CD4-positive, alpha-beta T cell treated with Interleukin-21 for 1 hour (primary cell): ENCODE measurements at regions not wholly inside any gene's neighbourhood (a gene's known extent, or its start where the extent isn't known, plus 50 kb on each side); places are given as distances from the start of the nearest gene placed in this dataset.

Experiments
- DNase-seq: peaks from one replicate; pipeline ENCODE4 v3.0.0-alpha.2; 2020

- no peak for DNase-seq
Observed at GRCh38 chr13:81722456-81722855, 1381.5 kb upstream of the SPRY2 start.

GRCh38 chr13:81721400-81721799 lies 1380.5 kb upstream of the SPRY2 start:
- no peak for DNase-seq

- no peak for DNase-seq
Observed at GRCh38 chr13:81714513-81714912, 1373.6 kb upstream of the SPRY2 start.

GRCh38 chr13:81713201-81713600 lies 1372.3 kb upstream of the SPRY2 start:
- DNase-seq, result no peak

GRCh38 chr13:81697826-81698225 lies 1356.9 kb upstream of the SPRY2 start:
- DNase-seq, result no peak

DNA sequence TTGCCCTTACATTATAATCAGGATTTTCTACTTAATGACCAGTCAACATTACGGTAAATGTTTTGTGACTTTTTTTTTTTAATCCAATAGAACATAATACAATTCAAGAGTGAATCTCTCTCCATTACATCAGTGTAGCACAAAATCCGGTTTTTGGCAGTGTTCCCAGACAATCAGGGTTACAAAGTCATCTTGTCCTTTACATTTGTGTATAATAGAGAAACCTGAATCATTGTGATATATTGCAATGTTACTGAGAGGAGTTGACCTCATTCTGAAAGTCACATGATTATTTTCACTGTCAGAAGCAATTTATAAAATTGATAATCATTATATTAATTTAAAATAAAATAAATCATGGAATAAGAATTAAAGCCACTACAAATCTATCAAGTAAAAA lies 1346.0 kb upstream of the SPRY2 start:
- no peak for DNase-seq

GRCh38 chr13:81683521-81683920 lies 1342.6 kb upstream of the SPRY2 start:
- DNase-seq, result no peak

GRCh38 chr13:81682081-81682630 lies 1341.2 kb upstream of the SPRY2 start:
- DNase-seq, result no peak

GRCh38 chr13:81677857-81678256 lies 1336.9 kb upstream of the SPRY2 start:
- no peak for DNase-seq

DNA sequence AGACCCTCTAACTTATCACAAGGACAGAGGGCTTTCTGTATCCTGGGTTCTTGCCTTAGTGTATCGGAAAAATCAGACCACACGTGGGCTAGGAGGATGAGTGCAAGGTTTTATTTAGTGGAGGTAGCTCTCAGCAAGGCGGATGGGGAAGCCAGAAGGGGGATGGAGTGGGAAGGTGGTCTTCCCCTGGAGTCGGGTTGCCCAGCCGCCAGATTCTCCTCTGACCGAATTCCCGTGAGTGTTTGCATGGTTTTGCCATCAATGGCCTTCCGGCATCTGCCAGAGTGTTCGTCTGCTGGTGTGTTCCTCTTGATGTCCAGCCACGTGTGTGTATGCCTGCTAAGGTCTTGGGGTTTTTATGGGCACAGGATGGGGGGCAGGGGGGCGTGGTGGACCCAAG lies 1335.1 kb upstream of the SPRY2 start:
- DNase-seq, result no peak

GRCh38 chr13:81671064-81671463 lies 1330.1 kb upstream of the SPRY2 start:
- no peak for DNase-seq

DNA sequence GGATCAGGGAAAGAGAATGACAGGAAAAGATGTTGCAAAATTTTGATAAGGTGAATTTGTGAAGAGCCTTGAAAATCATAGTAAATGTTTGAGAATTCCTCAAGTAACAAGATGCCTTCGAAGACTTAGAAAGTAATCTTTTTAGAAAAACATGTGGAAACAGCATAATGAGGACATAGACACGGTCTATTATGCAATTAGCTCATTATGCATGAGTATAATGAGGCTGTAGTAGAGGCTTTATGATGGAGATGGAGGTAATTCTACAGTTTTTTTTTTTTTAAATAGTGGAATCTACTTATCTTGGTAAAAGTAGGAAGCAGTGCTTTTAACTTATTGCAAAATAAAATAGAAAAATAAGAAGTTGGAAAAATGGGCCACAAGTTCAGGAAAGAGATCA lies 1329.1 kb upstream of the SPRY2 start:
- no peak for DNase-seq

GRCh38 chr13:81664872-81665271 lies 1323.9 kb upstream of the SPRY2 start:
- no peak for DNase-seq

GRCh38 chr13:81659984-81660383 lies 1319.1 kb upstream of the SPRY2 start:
- DNase-seq, result no peak

DNA sequence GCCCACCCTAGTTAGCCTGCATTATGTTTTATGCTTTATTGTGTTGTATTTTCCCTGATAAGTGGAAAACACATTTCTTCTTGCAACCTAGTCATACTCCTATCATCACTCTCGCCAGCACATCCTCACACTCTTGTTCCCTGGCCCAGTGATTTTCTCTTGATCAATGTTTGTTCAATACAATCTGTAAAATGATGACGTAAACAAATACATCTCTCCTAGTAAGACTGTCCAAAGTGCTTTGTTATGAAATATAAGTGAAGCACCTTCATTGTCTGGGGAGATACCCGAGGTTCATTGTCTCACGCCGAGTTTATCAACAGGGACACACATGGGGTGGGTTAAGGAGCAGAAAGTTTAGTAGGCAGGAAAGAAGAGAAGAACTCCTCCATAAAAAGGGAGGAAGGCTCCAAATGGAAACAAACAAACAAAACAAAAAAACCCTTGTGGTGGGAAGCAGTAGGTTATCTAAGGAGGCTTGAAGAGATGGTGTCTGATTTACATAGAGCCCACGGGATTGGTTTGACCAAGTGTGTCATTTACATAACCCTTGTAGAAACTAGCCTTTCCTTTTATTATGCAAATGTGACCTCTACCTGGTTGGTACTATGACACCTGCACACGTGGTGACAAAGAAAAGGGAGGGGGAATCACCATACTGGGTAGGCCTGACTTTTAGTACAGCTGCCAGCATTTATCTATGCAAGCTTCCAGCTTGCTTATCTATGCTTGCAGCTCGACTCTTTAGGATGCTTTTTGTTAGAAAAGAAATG lies 1317.9 kb upstream of the SPRY2 start:
- no peak for DNase-seq

GRCh38 chr13:81639984-81640582 lies 1299.2 kb upstream of the SPRY2 start:
- no peak for DNase-seq

GRCh38 chr13:81637457-81637856 lies 1296.5 kb upstream of the SPRY2 start:
- no peak for DNase-seq

DNA sequence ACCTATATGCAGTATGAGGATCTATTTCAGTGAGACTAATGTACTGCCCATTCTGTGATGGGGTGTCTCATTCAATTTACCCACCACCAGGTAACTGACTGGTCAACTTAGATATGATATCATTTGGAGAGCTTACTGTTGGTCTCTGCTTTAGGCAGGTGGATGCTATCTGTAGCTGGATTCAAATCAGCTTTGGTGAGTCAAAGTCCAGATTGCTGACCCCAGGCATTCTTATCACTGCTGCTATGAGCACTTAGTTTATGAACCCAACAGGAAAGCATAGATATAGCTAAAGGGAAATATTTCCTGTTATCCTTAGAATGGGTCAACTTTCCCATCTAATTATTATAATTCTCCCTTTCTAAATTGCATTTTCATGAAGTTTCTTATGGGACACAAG lies 1295.2 kb upstream of the SPRY2 start:
- no peak for DNase-seq

GRCh38 chr13:81615031-81615430 lies 1274.1 kb upstream of the SPRY2 start:
- DNase-seq, result no peak

DNA sequence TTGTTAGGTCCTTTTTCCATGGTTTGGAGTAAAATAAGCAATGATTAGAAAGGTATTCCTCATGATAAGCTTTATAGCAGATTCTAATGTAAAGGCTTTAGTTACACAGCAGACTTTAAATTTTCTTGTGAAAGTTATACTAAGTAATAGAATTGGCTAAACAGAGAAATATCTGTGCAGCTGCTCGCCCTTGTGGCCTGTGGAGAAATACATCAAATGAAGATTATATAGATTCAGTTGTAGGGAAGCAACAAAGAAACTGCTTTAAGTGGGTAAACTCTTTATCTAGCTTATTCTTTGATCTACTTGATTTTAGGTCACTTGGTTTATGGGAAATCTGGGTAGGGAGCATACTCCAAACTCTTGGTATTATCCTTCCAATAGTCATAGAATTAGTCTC lies 1269.7 kb upstream of the SPRY2 start:
- no peak for DNase-seq

DNA sequence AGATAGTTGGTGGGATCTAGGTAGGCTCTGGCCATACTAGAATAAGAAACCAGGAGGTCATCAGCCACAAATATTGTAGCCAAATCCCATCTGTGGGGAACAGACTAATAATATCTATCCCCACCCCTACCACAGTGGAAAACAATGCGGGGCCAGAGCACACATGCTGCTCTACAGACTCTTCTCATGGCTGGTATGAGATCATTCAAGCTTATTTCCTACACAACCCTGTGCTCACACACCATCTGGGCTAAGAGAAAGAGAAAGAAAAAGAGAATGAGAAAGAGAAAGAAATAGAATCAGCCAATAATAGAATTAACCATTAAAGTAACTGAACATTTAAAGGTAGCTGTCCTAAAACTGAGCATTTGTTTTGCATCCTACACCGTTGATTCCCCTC lies 1268.4 kb upstream of the SPRY2 start:
- DNase-seq, result no peak

- DNase-seq, result no peak
Observed at GRCh38 chr13:81606074-81606473, 1265.1 kb upstream of the SPRY2 start.

- DNase-seq, result no peak
Observed at GRCh38 chr13:81602241-81602640, 1261.3 kb upstream of the SPRY2 start.

- DNase-seq, result no peak
Observed at GRCh38 chr13:81597101-81597500, 1256.2 kb upstream of the SPRY2 start.
